Subcutaneous abdominal adipose tissue (tissue), 5 donors: ENCODE measurements at regions not wholly inside any gene's neighbourhood (a gene's known extent, or its start where the extent isn't known, plus 50 kb on each side); places are given as distances from the start of the nearest gene placed in this dataset.
"Not testable (repeated sequence)": the region's sequence is repeated elsewhere in the genome, so short reads cannot be mapped to it uniquely, and the experiment has no call there.

ENCODE experiments used
- H3K27ac ChIP-seq: one replicate; pipeline ENCODE4 v1.7.0; 2013; ENCODE audit warnings: low read depth, mild to moderate bottlenecking, inconsistent platforms, low read length, moderate library complexity
- H3K27me3 ChIP-seq, 5 donors: one replicate each; pipeline ENCODE4 v1.7.0; 2013; ENCODE audit warnings: low read length in 5 of 5, inconsistent platforms in 1 of 5; ENCODE audit not compliant: control insufficient read depth in 5 of 5, insufficient read depth in 4 of 5
- H3K36me3 ChIP-seq, 5 donors: one replicate each; pipeline ENCODE4 v1.7.0; 2013; ENCODE audit warnings: low read length in 5 of 5; ENCODE audit not compliant: control insufficient read depth in 5 of 5, insufficient read depth in 5 of 5
- H3K4me1 ChIP-seq, 5 donors: one replicate each; pipeline ENCODE4 v1.7.0; 2013; ENCODE audit warnings: low read length in 5 of 5, mild to moderate bottlenecking in 3 of 5, moderate library complexity in 1 of 5; ENCODE audit not compliant: control insufficient read depth in 5 of 5, insufficient read depth in 5 of 5
- H3K4me3 ChIP-seq, 5 donors: one replicate each; pipeline ENCODE4 v1.7.0; 2013; ENCODE audit warnings: low read length in 5 of 5, low read depth in 1 of 5
- H3K9ac ChIP-seq, 5 donors: one replicate each; pipeline ENCODE4 v1.7.0; 2013; ENCODE audit warnings: low read length in 5 of 5, mild to moderate bottlenecking in 4 of 5, moderate library complexity in 3 of 5
- H3K9me3 ChIP-seq, 5 donors: one replicate each; pipeline ENCODE4 v1.7.0; 2013; ENCODE audit warnings: low read length in 5 of 5; ENCODE audit not compliant: control insufficient read depth in 5 of 5
- donor health status: healthy.
- donor health status: healthy.
- donor health status: healthy.
- donor health status: healthy.
- donor health status: healthy.

GRCh38 chr9:72433616-72434267, 68.7 kb upstream of the ZFAND5 start:
- not testable (repeated sequence) for H3K4me3 ChIP-seq, H3K4me1 ChIP-seq, H3K27ac ChIP-seq, H3K27me3 ChIP-seq, H3K9me3 ChIP-seq, H3K9ac ChIP-seq, H3K36me3 ChIP-seq

DNA sequence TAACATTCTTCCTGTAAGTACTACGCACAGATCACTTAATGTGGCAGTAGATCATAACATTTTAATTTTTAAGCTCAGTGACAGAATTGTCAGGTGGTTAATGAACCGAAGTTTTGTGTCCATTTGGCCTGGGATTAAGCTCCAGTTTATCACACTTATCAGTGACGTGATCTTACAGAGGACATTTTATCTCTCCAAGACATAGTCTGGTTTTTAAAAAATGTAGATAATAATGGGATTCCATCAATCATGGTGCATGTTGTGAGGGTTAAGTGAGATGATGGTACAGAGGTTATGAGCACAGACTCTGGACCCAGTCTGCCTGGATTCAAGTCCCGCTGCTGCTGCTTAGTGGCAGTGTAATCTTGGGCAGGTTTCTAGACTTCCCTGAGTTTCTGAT, 66.0 kb upstream of the ZFAND5 start:
- H3K36me3 ChIP-seq = no peaks in the 10 kb centered on the region

GRCh38 chr9:72428329-72428728, 63.3 kb upstream of the ZFAND5 start:
- Histone ChIP-seq H3K9ac (no peak overlapping the region), H3K4me1 (peaks cover 0 to 4% (median 0%) of the 10 kb centered on the region in 5 donors), H3K27me3 (no peaks in the 10 kb centered on the region), H3K27ac (no peak overlapping the region), H3K9me3 (no peaks in the 10 kb centered on the region), H3K4me3 (no peak overlapping the region), H3K36me3 (no peaks in the 10 kb centered on the region)

More for the DNA sequence above, 66.0 kb upstream of the ZFAND5 start:
- no peaks in the 10 kb centered on the region for H3K9me3 ChIP-seq
- no peak overlapping the region for H3K9ac ChIP-seq
- no peak overlapping the region for H3K4me3 ChIP-seq
- no peaks in the 10 kb centered on the region for H3K27me3 ChIP-seq
- H3K4me1 ChIP-seq = peaks cover 0 to 4% (median 0%) of the 10 kb centered on the region in 5 donors
- H3K27ac ChIP-seq = no peak overlapping the region

- no peaks in the 10 kb centered on the region for H3K27me3 ChIP-seq
- no peak overlapping the region for H3K27ac ChIP-seq
- no peak overlapping the region for H3K4me3 ChIP-seq
- no peaks in the 10 kb centered on the region for H3K9me3 ChIP-seq
- H3K4me1 ChIP-seq = peaks cover 0 to 4% (median 0%) of the 10 kb centered on the region in 5 donors
- H3K9ac ChIP-seq = no peak overlapping the region
- H3K36me3 ChIP-seq = no peaks in the 10 kb centered on the region
Observed at GRCh38 chr9:72427801-72428200, 62.8 kb upstream of the ZFAND5 start.

- Histone ChIP-seq H3K9me3 (no peaks in the 10 kb centered on the region), H3K27me3 (no peaks in the 10 kb centered on the region), H3K36me3 (no peaks in the 10 kb centered on the region), H3K9ac (no peak overlapping the region), H3K27ac (no peak overlapping the region), H3K4me1 (peaks cover 0 to 4% (median 0%) of the 10 kb centered on the region in 5 donors), H3K4me3 (no peak overlapping the region)
Observed at GRCh38 chr9:72424131-72424530, 59.1 kb upstream of the ZFAND5 start.

DNA sequence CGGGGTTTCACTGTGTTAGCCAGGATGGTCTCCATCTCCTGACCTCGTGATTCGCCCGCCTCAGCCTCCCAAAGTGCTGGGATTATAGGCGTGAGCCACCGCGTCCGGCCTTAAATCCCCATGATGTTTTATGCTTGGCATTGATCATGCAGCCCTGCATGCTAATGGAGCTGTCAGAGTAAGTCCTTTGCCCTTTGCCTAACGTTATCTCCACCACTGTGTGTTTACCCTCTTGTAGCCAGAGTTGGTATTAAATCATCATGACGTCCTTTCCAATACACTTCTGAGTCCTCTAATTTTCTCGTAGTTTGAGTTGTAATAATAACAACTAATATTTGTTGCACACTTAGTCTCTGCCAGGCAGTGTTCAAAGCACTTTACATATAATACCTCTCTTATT, 57.2 kb upstream of the ZFAND5 start:
- no peaks in the 10 kb centered on the region for H3K36me3 ChIP-seq
- no peak overlapping the region for H3K4me3 ChIP-seq
- no peak overlapping the region for H3K27ac ChIP-seq
- H3K9ac ChIP-seq = no peak overlapping the region
- H3K4me1 ChIP-seq = no peaks in the 10 kb centered on the region
- H3K9me3 ChIP-seq = no peaks in the 10 kb centered on the region
- no peaks in the 10 kb centered on the region for H3K27me3 ChIP-seq

- Histone ChIP-seq H3K4me3 (no peak overlapping the region), H3K27me3 (no peaks in the 10 kb centered on the region), H3K9me3 (no peaks in the 10 kb centered on the region), H3K36me3 (no peaks in the 10 kb centered on the region), H3K27ac (no peak overlapping the region), H3K4me1 (no peaks in the 10 kb centered on the region), H3K9ac (no peak overlapping the region)
Observed at GRCh38 chr9:72420783-72421182, 55.8 kb upstream of the ZFAND5 start.

- Histone ChIP-seq H3K27ac (no peak overlapping the region), H3K9me3 (no peaks in the 10 kb centered on the region), H3K4me3 (no peak overlapping the region), H3K9ac (no peak overlapping the region), H3K27me3 (no peaks in the 10 kb centered on the region), H3K4me1 (no peaks in the 10 kb centered on the region), H3K36me3 (no peaks in the 10 kb centered on the region)
Observed at GRCh38 chr9:72415948-72416347, 50.9 kb upstream of the ZFAND5 start.

DNA sequence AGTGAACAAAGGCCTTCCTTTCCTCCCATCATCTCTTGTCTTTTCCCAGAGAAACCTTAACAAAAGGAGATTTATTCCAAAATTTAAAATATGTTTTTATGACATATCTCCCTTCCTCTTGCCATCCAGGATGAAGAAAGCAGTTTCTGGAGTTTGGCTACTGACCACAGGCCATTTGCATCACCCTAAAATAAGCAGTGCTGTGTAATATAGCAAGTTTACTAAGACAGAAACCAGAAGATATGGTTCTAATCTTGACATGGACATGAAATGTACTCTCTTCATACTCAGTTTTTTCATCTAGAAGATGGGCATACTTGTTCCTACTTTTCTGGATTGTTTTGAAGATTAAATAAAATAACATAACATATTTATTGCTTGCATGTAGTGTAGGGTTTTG, 50.2 kb upstream of the ZFAND5 start:
- H3K4me3 ChIP-seq = no peak overlapping the region
- no peaks in the 10 kb centered on the region for H3K4me1 ChIP-seq
- H3K9ac ChIP-seq = no peak overlapping the region
- H3K27ac ChIP-seq = no peak overlapping the region
- H3K9me3 ChIP-seq = no peaks in the 10 kb centered on the region
- no peaks in the 10 kb centered on the region for H3K36me3 ChIP-seq
- no peaks in the 10 kb centered on the region for H3K27me3 ChIP-seq
